HepG2 (cell line): ENCODE measurements at regions not wholly inside any gene's neighbourhood (a gene's known extent, or its start where the extent isn't known, plus 50 kb on each side); places are given as distances from the start of the nearest gene placed in this dataset.

Experiments used
- ATAC-seq: fragments of 200-7000 bp; cut with Tn5 transposase; 3 replicates; pipeline ENCODE4 v1.9.1; 2020; ENCODE audit warnings: mild to moderate bottlenecking, moderate library complexity
- BruUV-seq: library from RNA; stranded (reverse); fragments of 400-500 nt; replicated peaks from 2 replicates; lab custom pipeline; 2021; lab: Mats Ljungman, UMichigan
- CTCF ChIA-PET: fragments of 300-600 bp; formaldehyde crosslinking; extraction: SDS; loops from one replicate; lab custom pipeline; 2021; ENCODE audit warnings: low total read pairs, inconsistent platforms, low intra/inter-chr PET ratio; lab: Yijun Ruan, JAX
- POLR2A ChIA-PET: fragments of 350-600 bp; sonication (Branson Sonifier 250); formaldehyde crosslinking; loops from one replicate; lab custom pipeline; 2020; ENCODE audit warnings: antibody characterized with exemption, inconsistent platforms; lab: Yijun Ruan, JAX
- DNase-seq: peaks from one replicate; pipeline ENCODE4 v3.0.0-alpha.2; 2015; ENCODE audit warnings: low spot score
- FAIRE-seq: peaks from 3 replicates; lab custom pipeline; 2011; peaks lifted over from hg19 to GRCh38; lab: Jason Lieb, UNC
- H2AFZ ChIP-seq: one replicate; pipeline ENCODE4 v1.6.1; 2011; ENCODE audit warnings: low read length, inconsistent platforms
- H3K27ac ChIP-seq: fragments of 300-600 bp; 3 replicates; pipeline ENCODE4 v1.8.0; 2011; ENCODE audit warnings: mixed run types, mild to moderate bottlenecking, mixed read lengths, low read length, inconsistent platforms; ENCODE audit not compliant: insufficient read depth; ENCODE audit errors: extremely low read length
- H3K27me3 ChIP-seq, 2 experiments: fragments of 200-600 bp in 1 of 2; 2 replicates in 1 of 2; 3 replicates in 1 of 2; pipeline versions ENCODE4 v1.6.0 to v1.8.0; 2011; ENCODE audit warnings: low read length in 2 of 2, mild to moderate bottlenecking in 2 of 2, moderate library complexity in 2 of 2, inconsistent platforms in 1 of 2; ENCODE audit not compliant: insufficient read depth in 2 of 2, control insufficient read depth in 1 of 2
- H3K36me3 ChIP-seq, 2 experiments: fragments of 200-600 bp in 1 of 2; replicated peaks in 1 of 2; 2 replicates in 1 of 2; 3 replicates in 1 of 2; pipeline versions ENCODE4 v1.5.1 to v1.8.0; 2011; ENCODE audit warnings: low read length in 2 of 2, inconsistent platforms in 1 of 2; ENCODE audit not compliant: insufficient read depth in 2 of 2, control insufficient read depth in 1 of 2
- H3K4me1 ChIP-seq: 2 replicates; pipeline ENCODE4 v1.5.1; 2012; ENCODE audit warnings: low read length, inconsistent platforms; ENCODE audit not compliant: insufficient read depth
- H3K4me2 ChIP-seq: 2 replicates; pipeline ENCODE4 v1.6.0; 2011; ENCODE audit warnings: low read depth, low read length, inconsistent platforms
- H3K4me3 ChIP-seq, 3 experiments: fragments of 200-600 bp in 1 of 3; sonication (generic), shearing (Covaris generic) in 1 of 3; replicated peaks in 1 of 3; 2 replicates each; pipeline ENCODE4 v1.5.1; 2011 to 2016; ENCODE audit warnings: low read length in 3 of 3, inconsistent platforms in 2 of 3, low read depth in 2 of 3, mild to moderate bottlenecking in 2 of 3, control low read depth in 1 of 3, mixed read lengths in 1 of 3; ENCODE audit not compliant: insufficient read depth in 1 of 3
- H3K79me2 ChIP-seq: one replicate; pipeline ENCODE4 v1.6.1; 2011; ENCODE audit warnings: low read length, inconsistent platforms; ENCODE audit not compliant: insufficient read depth
- H3K9ac ChIP-seq: 2 replicates; pipeline ENCODE4 v1.6.0; 2011; ENCODE audit warnings: mild to moderate bottlenecking, low read depth, low read length, inconsistent platforms; ENCODE audit not compliant: insufficient read depth
- H3K9me3 ChIP-seq: 2 replicates; pipeline ENCODE4 v1.5.1; 2012; ENCODE audit warnings: mild to moderate bottlenecking, low read length
- H4K20me1 ChIP-seq: 2 replicates; pipeline ENCODE4 v1.6.0; 2011; ENCODE audit warnings: inconsistent platforms, mild to moderate bottlenecking, low read length, moderate library complexity; ENCODE audit not compliant: insufficient read depth
- ARNT2 ChIP-seq: sonication (generic); formaldehyde crosslinking; IDR thresholded peaks from 2 replicates; pipeline ENCODE4 v1.8.0; 2022; ENCODE audit warnings: mild to moderate bottlenecking, low read depth, missing genetic modification reagents, moderate library complexity
- GFI1 ChIP-seq: sonication (generic); formaldehyde crosslinking; IDR thresholded peaks from 2 replicates; pipeline ENCODE4 v1.5.0; 2020; ENCODE audit warnings: missing genetic modification reagents, mild to moderate bottlenecking, borderline replicate concordance
- MTA1 ChIP-seq: sonication (generic); formaldehyde crosslinking; IDR thresholded peaks from 2 replicates; pipeline ENCODE4 v1.4.0; 2020; ENCODE audit warnings: missing genetic modification reagents, mild to moderate bottlenecking, borderline replicate concordance
- NKX3-1 ChIP-seq: sonication (generic); formaldehyde crosslinking; IDR thresholded peaks from 2 replicates; pipeline ENCODE4 v1.5.0; 2020; ENCODE audit warnings: missing genetic modification reagents
- TARDBP ChIP-seq: sonication (generic); formaldehyde crosslinking; IDR thresholded peaks from 2 replicates; pipeline ENCODE4 v1.8.0; 2022; ENCODE audit warnings: mild to moderate bottlenecking, missing genetic modification reagents
- YY1 ChIP-seq: IDR thresholded peaks from 2 replicates; pipeline ENCODE4 v1.6.1; 2011; ENCODE audit warnings: low read length, low read depth, moderate library complexity, mild to moderate bottlenecking; ENCODE audit not compliant: insufficient read depth, insufficient replicate concordance
- ZMYM4 ChIP-seq: sonication (generic); formaldehyde crosslinking; IDR thresholded peaks from 2 replicates; pipeline ENCODE4 v1.8.1; 2023; ENCODE audit warnings: mild to moderate bottlenecking, missing genetic modification reagents
- ZNF20 ChIP-seq: sonication (generic); formaldehyde crosslinking; IDR thresholded peaks from 2 replicates; pipeline ENCODE4 v1.4.0; 2020; ENCODE audit warnings: mild to moderate bottlenecking, moderate library complexity, missing genetic modification reagents
- ZNF30 ChIP-seq: sonication (generic); formaldehyde crosslinking; IDR thresholded peaks from 2 replicates; pipeline ENCODE4 v1.5.0; 2020; ENCODE audit warnings: mild to moderate bottlenecking, missing genetic modification reagents
- ZNF570 ChIP-seq: sonication (generic); formaldehyde crosslinking; IDR thresholded peaks from 2 replicates; pipeline ENCODE4 v1.4.0; 2020; ENCODE audit warnings: mild to moderate bottlenecking, missing genetic modification reagents, borderline replicate concordance
- ZNF782 ChIP-seq: sonication (generic); formaldehyde crosslinking; IDR thresholded peaks from 2 replicates; pipeline ENCODE4 v1.4.0; 2020; ENCODE audit warnings: missing genetic modification reagents, mild to moderate bottlenecking, borderline replicate concordance
- WGBS: methylation state at CpG from one replicate; pipeline ENCODE4 v1.1.6; 2017; ENCODE audit warnings: low lambda C conversion rate; 5-methylcytosine and 5-hydroxymethylcytosine counted together
- in situ Hi-C: cut with HindIII; loops from 2 replicates; pipeline ENCODE4 v1.10.0; 2017; ENCODE audit warnings: low pct_unique_long_range_greater_than_20kb; ENCODE audit not compliant: extremely low pct_ligation_motif_present
- intact Hi-C: fragments of 100-400 bp; cut with micrococcal nuclease; formaldehyde crosslinking; loops from one replicate; pipeline ENCODE4 v1.10.0; 2022; ENCODE audit not compliant: unreplicated experiment
- TF ChIP-seq, protein P1 (sequence below): sonication (generic); formaldehyde crosslinking; IDR thresholded peaks from 2 replicates; pipeline ENCODE4 v1.8.1; 2023; ENCODE audit warnings: mild to moderate bottlenecking, missing genetic modification reagents
- TF ChIP-seq, protein P2 (sequence below): IDR thresholded peaks from 2 replicates; pipeline ENCODE4 v1.6.1; 2016; ENCODE audit warnings: low read depth, borderline replicate concordance
- TF ChIP-seq, protein P3 (sequence below): sonication (generic); formaldehyde crosslinking; IDR thresholded peaks from 2 replicates; pipeline ENCODE4 v1.5.1; 2020; ENCODE audit warnings: mild to moderate bottlenecking, missing genetic modification reagents, moderate library complexity
- TF ChIP-seq, protein P4 (sequence below): sonication (generic); formaldehyde crosslinking; IDR thresholded peaks from 2 replicates; pipeline ENCODE4 v1.5.1; 2020; ENCODE audit warnings: missing genetic modification reagents, mild to moderate bottlenecking, borderline replicate concordance

DNA sequence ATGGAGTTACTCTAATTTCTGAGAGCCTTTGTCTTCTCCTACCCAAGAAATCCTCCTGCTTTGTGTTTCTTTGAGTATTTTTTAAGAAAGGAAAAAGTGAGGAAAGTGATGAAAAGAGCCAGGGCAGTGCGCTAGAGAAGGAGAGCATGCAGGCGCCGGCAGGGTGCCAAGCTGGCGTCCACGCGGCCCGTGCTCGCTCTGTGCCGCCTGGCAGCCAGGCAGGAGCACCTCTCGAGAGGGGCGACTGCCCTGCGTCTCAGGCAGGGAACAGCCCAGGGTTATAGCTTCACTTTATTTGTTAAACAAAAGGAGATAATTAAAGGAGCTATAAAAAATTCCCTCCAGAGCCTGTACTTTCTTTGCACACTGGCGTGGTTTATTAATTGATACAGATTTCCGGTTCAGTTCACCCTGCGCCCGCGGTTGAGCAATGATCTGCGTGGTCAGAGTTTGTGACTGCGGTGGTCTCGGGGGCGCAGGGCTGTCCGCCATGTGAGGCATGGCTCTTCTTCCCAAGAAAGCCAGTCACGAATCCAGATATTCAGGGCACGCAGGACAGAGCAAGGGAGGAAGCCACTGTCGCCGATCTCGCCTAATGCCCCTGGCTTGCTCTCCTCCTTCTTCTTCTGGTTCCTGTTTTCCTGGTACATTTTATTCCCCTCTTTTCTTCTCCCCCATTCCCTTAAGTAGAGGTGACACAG, 110.8 kb upstream of the PAQR3 start:
- H3K9ac ChIP-seq = no peak overlapping the region
- no peak overlapping the region for H2AFZ ChIP-seq
- 46% methylated on average over 22 of the region's 27 CpGs for WGBS
- no peak overlapping the region for H3K4me2 ChIP-seq
- ChIA-PET CTCF (no interaction called here), POLR2A (no interaction called here)
- H3K4me3 ChIP-seq = no peak overlapping the region
- in situ Hi-C loops = loop anchor here (25.0 kb wide), 1 partner anchor 537 kb away; no protein-coding TSS in a partner anchor
- TF ChIP-seq GFI1 (no peak), ZMYM4 (CRISPR knock-in tag) (no peak), TARDBP (CRISPR knock-in tag) (no peak), ARNT2 (CRISPR knock-in tag) (no peak), YY1 (no peak), MTA1 (CRISPR knock-in tag) (no peak), ZNF30 (CRISPR knock-in tag) (no peak), ZNF570 (CRISPR knock-in tag) (no peak), NKX3-1 (no peak), ZNF20 (no peak), ZNF782 (CRISPR knock-in tag) (no peak)
- TF ChIP-seq, protein P1, sequence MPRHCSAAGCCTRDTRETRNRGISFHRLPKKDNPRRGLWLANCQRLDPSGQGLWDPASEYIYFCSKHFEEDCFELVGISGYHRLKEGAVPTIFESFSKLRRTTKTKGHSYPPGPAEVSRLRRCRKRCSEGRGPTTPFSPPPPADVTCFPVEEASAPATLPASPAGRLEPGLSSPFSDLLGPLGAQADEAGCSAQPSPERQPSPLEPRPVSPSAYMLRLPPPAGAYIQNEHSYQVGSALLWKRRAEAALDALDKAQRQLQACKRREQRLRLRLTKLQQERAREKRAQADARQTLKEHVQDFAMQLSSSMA = no peak
- TF ChIP-seq, protein P2, sequence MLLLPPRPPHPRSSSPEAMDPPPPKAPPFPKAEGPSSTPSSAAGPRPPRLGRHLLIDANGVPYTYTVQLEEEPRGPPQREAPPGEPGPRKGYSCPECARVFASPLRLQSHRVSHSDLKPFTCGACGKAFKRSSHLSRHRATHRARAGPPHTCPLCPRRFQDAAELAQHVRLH (CRISPR knock-in tag) = no peak
- TF ChIP-seq, protein P3, sequence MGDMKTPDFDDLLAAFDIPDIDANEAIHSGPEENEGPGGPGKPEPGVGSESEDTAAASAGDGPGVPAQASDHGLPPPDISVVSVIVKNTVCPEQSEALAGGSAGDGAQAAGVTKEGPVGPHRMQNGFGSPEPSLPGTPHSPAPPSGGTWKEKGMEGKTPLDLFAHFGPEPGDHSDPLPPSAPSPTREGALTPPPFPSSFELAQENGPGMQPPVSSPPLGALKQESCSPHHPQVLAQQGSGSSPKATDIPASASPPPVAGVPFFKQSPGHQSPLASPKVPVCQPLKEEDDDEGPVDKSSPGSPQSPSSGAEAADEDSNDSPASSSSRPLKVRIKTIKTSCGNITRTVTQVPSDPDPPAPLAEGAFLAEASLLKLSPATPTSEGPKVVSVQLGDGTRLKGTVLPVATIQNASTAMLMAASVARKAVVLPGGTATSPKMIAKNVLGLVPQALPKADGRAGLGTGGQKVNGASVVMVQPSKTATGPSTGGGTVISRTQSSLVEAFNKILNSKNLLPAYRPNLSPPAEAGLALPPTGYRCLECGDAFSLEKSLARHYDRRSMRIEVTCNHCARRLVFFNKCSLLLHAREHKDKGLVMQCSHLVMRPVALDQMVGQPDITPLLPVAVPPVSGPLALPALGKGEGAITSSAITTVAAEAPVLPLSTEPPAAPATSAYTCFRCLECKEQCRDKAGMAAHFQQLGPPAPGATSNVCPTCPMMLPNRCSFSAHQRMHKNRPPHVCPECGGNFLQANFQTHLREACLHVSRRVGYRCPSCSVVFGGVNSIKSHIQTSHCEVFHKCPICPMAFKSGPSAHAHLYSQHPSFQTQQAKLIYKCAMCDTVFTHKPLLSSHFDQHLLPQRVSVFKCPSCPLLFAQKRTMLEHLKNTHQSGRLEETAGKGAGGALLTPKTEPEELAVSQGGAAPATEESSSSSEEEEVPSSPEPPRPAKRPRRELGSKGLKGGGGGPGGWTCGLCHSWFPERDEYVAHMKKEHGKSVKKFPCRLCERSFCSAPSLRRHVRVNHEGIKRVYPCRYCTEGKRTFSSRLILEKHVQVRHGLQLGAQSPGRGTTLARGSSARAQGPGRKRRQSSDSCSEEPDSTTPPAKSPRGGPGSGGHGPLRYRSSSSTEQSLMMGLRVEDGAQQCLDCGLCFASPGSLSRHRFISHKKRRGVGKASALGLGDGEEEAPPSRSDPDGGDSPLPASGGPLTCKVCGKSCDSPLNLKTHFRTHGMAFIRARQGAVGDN (CRISPR knock-in tag) = no peak
- TF ChIP-seq, protein P4, sequence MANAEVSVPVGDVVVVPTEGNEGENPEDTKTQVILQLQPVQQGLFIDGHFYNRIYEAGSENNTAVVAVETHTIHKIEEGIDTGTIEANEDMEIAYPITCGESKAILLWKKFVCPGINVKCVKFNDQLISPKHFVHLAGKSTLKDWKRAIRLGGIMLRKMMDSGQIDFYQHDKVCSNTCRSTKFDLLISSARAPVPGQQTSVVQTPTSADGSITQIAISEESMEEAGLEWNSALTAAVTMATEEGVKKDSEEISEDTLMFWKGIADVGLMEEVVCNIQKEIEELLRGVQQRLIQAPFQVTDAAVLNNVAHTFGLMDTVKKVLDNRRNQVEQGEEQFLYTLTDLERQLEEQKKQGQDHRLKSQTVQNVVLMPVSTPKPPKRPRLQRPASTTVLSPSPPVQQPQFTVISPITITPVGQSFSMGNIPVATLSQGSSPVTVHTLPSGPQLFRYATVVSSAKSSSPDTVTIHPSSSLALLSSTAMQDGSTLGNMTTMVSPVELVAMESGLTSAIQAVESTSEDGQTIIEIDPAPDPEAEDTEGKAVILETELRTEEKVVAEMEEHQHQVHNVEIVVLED (CRISPR knock-in tag) = no peak
- no peaks in the 10 kb centered on the region; a peak in 1 of 5 replicates for H3K27me3 ChIP-seq
- no peaks in the 10 kb centered on the region for H4K20me1 ChIP-seq
- intact Hi-C loops = no loop called here
- no peak for FAIRE-seq
- no peak overlapping the region for H3K27ac ChIP-seq
- DNase-seq = no peak
- no peaks in the 10 kb centered on the region for H3K79me2 ChIP-seq
- ATAC-seq = no peak
- no peaks in the 10 kb centered on the region for H3K36me3 ChIP-seq
- no peaks in the 10 kb centered on the region for H3K9me3 ChIP-seq
- no TSS peak for BruUV-seq
- H3K4me1 ChIP-seq = no peaks in the 10 kb centered on the region
